ENCODE measurements at regions not wholly inside any gene's neighbourhood (a gene's known extent, or its start where the extent isn't known, plus 50 kb on each side); places are given as distances from the start of the nearest gene placed in this dataset.

GRCh38 chr13:68644611-68645010, 1414.5 kb upstream of the PCDH9 start:
- 50 to 54% methylated on average over 6 of the region's 6 CpGs for WGBS, 2 donors
- no peak for ATAC-seq
- no peaks in the 10 kb centered on the region for H3K36me3 ChIP-seq

GRCh38 chr13:68636784-68637183, 1406.6 kb upstream of the PCDH9 start:
- Histone ChIP-seq H3K9me3 (peaks cover 0 to 10% (median 0%) of the 10 kb centered on the region in 11 donors), H3K4me1 (no peaks in the 10 kb centered on the region), H3K27me3 (no peaks in the 10 kb centered on the region), H3K36me3 (no peaks in the 10 kb centered on the region), H3K27ac (no peak overlapping the region), H3K4me3 (no peak overlapping the region)
- intact Hi-C loops (cut with DNase I), result no loop called here
- TF ChIP-seq CTCF (IDR thresholded peaks at IDR 0.05), result no peak
- 54 to 71% methylated on average over 1 of the region's 1 CpG for WGBS, 2 donors
- ATAC-seq (no peak), DNase-seq (no peak)

More at GRCh38 chr13:68644611-68645010, 1414.5 kb upstream of the PCDH9 start:
- intact Hi-C loops (cut with DNase I), result no loop called here
- Histone ChIP-seq H3K4me1 (no peaks in the 10 kb centered on the region), H3K9me3 (no peaks in the 10 kb centered on the region), H3K27me3 (no peaks in the 10 kb centered on the region), H3K27ac (no peak overlapping the region), H3K4me3 (no peak overlapping the region)
- DNase-seq, result no peak
- no peak for TF ChIP-seq CTCF (IDR thresholded peaks at IDR 0.05)

- H3K27me3 ChIP-seq, result no peaks in the 10 kb centered on the region
- intact Hi-C loops (cut with DNase I), result no loop called here
- no peak for TF ChIP-seq CTCF (IDR thresholded peaks at IDR 0.05)
Observed at GRCh38 chr13:68628994-68629393, 1398.9 kb upstream of the PCDH9 start.

GRCh38 chr13:68627379-68627778, 1397.2 kb upstream of the PCDH9 start:
- no peaks in the 10 kb centered on the region for H3K4me1 ChIP-seq
- H3K27me3 ChIP-seq, result no peaks in the 10 kb centered on the region
- no peaks in the 10 kb centered on the region for H3K36me3 ChIP-seq
- TF ChIP-seq CTCF (IDR thresholded peaks at IDR 0.05), result no peak
- no peak overlapping the region for H3K4me3 ChIP-seq
- DNase-seq (no peak), ATAC-seq (no peak)
- peaks cover 0 to 12% (median 0%) of the 10 kb centered on the region in 11 donors for H3K9me3 ChIP-seq
- intact Hi-C loops (cut with DNase I), result no loop called here
- no peak overlapping the region for H3K27ac ChIP-seq
- WGBS, 2 donors, result 71 to 77% methylated on average over 3 of the region's 3 CpGs

More at GRCh38 chr13:68628994-68629393, 1398.9 kb upstream of the PCDH9 start:
- DNase-seq (no peak), ATAC-seq (no peak)
- Histone ChIP-seq H3K4me3 (no peak overlapping the region), H3K9me3 (peaks cover 0 to 6% (median 0%) of the 10 kb centered on the region in 11 donors), H3K36me3 (no peaks in the 10 kb centered on the region), H3K27ac (no peak overlapping the region), H3K4me1 (no peaks in the 10 kb centered on the region)

All from heart right ventricle (tissue), 16 donors.